BLaER1 treated with 17β-estradiol and CSF1 and Interleukin-3, amounts not matched to agents 10 nM and 100 nM (cell line): ENCODE measurements at regions not wholly inside any gene's neighbourhood (a gene's known extent, or its start where the extent isn't known, plus 50 kb on each side); places are given as distances from the start of the nearest gene placed in this dataset.

Experiments
- H3K27ac ChIP-seq, 11 experiments: shearing (Covaris generic); formaldehyde crosslinking; 2 replicates each; pipeline ENCODE4 v1.8.1; 2022
- H3K27me3 ChIP-seq, 11 experiments: shearing (Covaris generic); formaldehyde crosslinking; 2 replicates each; pipeline ENCODE4 v1.8.1; 2022
- H3K36me3 ChIP-seq, 11 experiments: shearing (Covaris generic); formaldehyde crosslinking; 2 replicates each; pipeline ENCODE4 v1.8.1; 2022
- H3K4me1 ChIP-seq, 10 experiments: shearing (Covaris generic); formaldehyde crosslinking; 2 replicates each; pipeline ENCODE4 v1.8.1; 2022
- H3K4me2 ChIP-seq, 11 experiments: shearing (Covaris generic); formaldehyde crosslinking; 2 replicates each; pipeline ENCODE4 v1.8.1; 2022
- H3K4me3 ChIP-seq, 10 experiments: shearing (Covaris generic); formaldehyde crosslinking; 2 replicates each; pipeline ENCODE4 v1.8.1; 2022
- H3K9ac ChIP-seq, 11 experiments: shearing (Covaris generic); formaldehyde crosslinking; 2 replicates each; pipeline ENCODE4 v1.8.1; 2022
- H3K9me3 ChIP-seq, 11 experiments: shearing (Covaris generic); formaldehyde crosslinking; replicated peaks in 1 of 11; 2 replicates each; pipeline ENCODE4 v1.8.1; 2022
- H4K20me1 ChIP-seq, 11 experiments: shearing (Covaris generic); formaldehyde crosslinking; 2 replicates each; pipeline ENCODE4 v1.8.1; 2022
- Cebpa-rat ChIP-seq, 11 experiments: shearing (Covaris generic); IDR thresholded peaks; 2 replicates each; pipeline ENCODE4 v1.8.1; 2022

GRCh38 chr12:127191129-127191528 is 1075.8 kb upstream of the TMEM132C start:
- Histone ChIP-seq H3K9me3 (peaks cover 0 to 10% (median 0%) of the 10 kb centered on the region in 11 experiments; a peak in 5 of 22 replicates), H3K4me3 (no peak overlapping the region), H3K27me3 (no peaks in the 10 kb centered on the region), H3K36me3 (no peaks in the 10 kb centered on the region), H3K27ac (no peak overlapping the region), H3K9ac (no peak overlapping the region), H4K20me1 (no peaks in the 10 kb centered on the region), H3K4me1 (peaks cover 0 to 4% (median 0%) of the 10 kb centered on the region in 10 experiments; a peak in 1 of 20 replicates), H3K4me2 (no peak overlapping the region)
- no peak for TF ChIP-seq Cebpa-rat (IDR thresholded peaks at IDR 0.05)

- TF ChIP-seq Cebpa-rat (IDR thresholded peaks at IDR 0.05) = no peak
- Histone ChIP-seq H3K4me1 (peaks cover 0 to 4% (median 0%) of the 10 kb centered on the region in 10 experiments; a peak in 1 of 20 replicates), H3K36me3 (no peaks in the 10 kb centered on the region), H3K4me3 (no peak overlapping the region), H3K4me2 (no peak overlapping the region), H3K9me3 (peaks cover 0 to 10% (median 0%) of the 10 kb centered on the region in 11 experiments; a peak in 5 of 22 replicates), H3K27ac (no peak overlapping the region), H3K9ac (no peak overlapping the region), H3K27me3 (no peaks in the 10 kb centered on the region), H4K20me1 (no peaks in the 10 kb centered on the region)
These were observed 1074.6 kb upstream of the TMEM132C start for GRCh38 chr12:127192391-127192790.

GRCh38 chr12:127193341-127193740 is 1073.6 kb upstream of the TMEM132C start:
- H3K9ac ChIP-seq = no peak overlapping the region

GRCh38 chr12:127194176-127194575 is 1072.8 kb upstream of the TMEM132C start:
- no peaks in the 10 kb centered on the region for H3K27me3 ChIP-seq
- H3K27ac ChIP-seq = no peak overlapping the region
- TF ChIP-seq Cebpa-rat (IDR thresholded peaks at IDR 0.05) = no peak
- peaks cover 0 to 10% (median 0%) of the 10 kb centered on the region in 11 experiments; a peak in 5 of 22 replicates for H3K9me3 ChIP-seq
- no peaks in the 10 kb centered on the region for H3K36me3 ChIP-seq
- peaks cover 0 to 4% (median 0%) of the 10 kb centered on the region in 10 experiments; a peak in 1 of 20 replicates for H3K4me1 ChIP-seq
- no peak overlapping the region for H3K4me2 ChIP-seq
- no peak overlapping the region for H3K9ac ChIP-seq
- no peaks in the 10 kb centered on the region for H4K20me1 ChIP-seq
- H3K4me3 ChIP-seq = no peak overlapping the region

More at GRCh38 chr12:127193341-127193740, 1073.6 kb upstream of the TMEM132C start:
- Histone ChIP-seq H3K4me3 (no peak overlapping the region), H3K4me1 (peaks cover 0 to 4% (median 0%) of the 10 kb centered on the region in 10 experiments; a peak in 1 of 20 replicates), H3K4me2 (no peak overlapping the region), H3K27me3 (no peaks in the 10 kb centered on the region), H3K36me3 (no peaks in the 10 kb centered on the region), H4K20me1 (no peaks in the 10 kb centered on the region), H3K9me3 (peaks cover 0 to 10% (median 0%) of the 10 kb centered on the region in 11 experiments; a peak in 5 of 22 replicates), H3K27ac (no peak overlapping the region)
- no peak for TF ChIP-seq Cebpa-rat (IDR thresholded peaks at IDR 0.05)

GRCh38 chr12:127205781-127206555 is 1061.0 kb upstream of the TMEM132C start:
- Histone ChIP-seq H3K4me2 (no peak overlapping the region), H3K27me3 (no peaks in the 10 kb centered on the region), H3K9me3 (peaks cover 0 to 14% (median 0%) of the 10 kb centered on the region in 11 experiments; a peak in 3 of 22 replicates), H4K20me1 (no peaks in the 10 kb centered on the region), H3K4me3 (no peak overlapping the region), H3K9ac (no peak overlapping the region), H3K27ac (no peak overlapping the region), H3K36me3 (no peaks in the 10 kb centered on the region), H3K4me1 (no peaks in the 10 kb centered on the region)
- no peak for TF ChIP-seq Cebpa-rat (IDR thresholded peaks at IDR 0.05)

- TF ChIP-seq Cebpa-rat (IDR thresholded peaks at IDR 0.05) = no peak
- Histone ChIP-seq H3K4me2 (no peak overlapping the region), H3K27me3 (no peaks in the 10 kb centered on the region), H3K36me3 (no peaks in the 10 kb centered on the region), H3K4me3 (no peak overlapping the region), H3K9me3 (peaks cover 4 to 23% (median 11%) of the 10 kb centered on the region in 11 experiments; a peak in 12 of 22 replicates), H4K20me1 (no peaks in the 10 kb centered on the region), H3K4me1 (no peaks in the 10 kb centered on the region), H3K9ac (no peak overlapping the region), H3K27ac (no peak overlapping the region)
These were observed 1057.7 kb upstream of the TMEM132C start for GRCh38 chr12:127209318-127209717.

GRCh38 chr12:127214186-127214585 is 1052.8 kb upstream of the TMEM132C start:
- Histone ChIP-seq H3K9ac (no peak overlapping the region), H3K4me2 (no peak overlapping the region), H4K20me1 (no peaks in the 10 kb centered on the region), H3K27me3 (no peaks in the 10 kb centered on the region), H3K36me3 (no peaks in the 10 kb centered on the region), H3K27ac (no peak overlapping the region), H3K4me1 (no peaks in the 10 kb centered on the region), H3K9me3 (peaks cover 4 to 32% (median 16%) of the 10 kb centered on the region in 11 experiments; a peak in 13 of 22 replicates), H3K4me3 (no peak overlapping the region)
- no peak for TF ChIP-seq Cebpa-rat (IDR thresholded peaks at IDR 0.05)

GRCh38 chr12:127223011-127223410 is 1044.0 kb upstream of the TMEM132C start:
- no peaks in the 10 kb centered on the region for H3K4me1 ChIP-seq
- no peak overlapping the region for H3K27ac ChIP-seq
- H3K9me3 ChIP-seq = peaks cover 0 to 7% (median 0%) of the 10 kb centered on the region in 11 experiments; a peak in 5 of 22 replicates
- H3K9ac ChIP-seq = no peak overlapping the region
- no peaks in the 10 kb centered on the region for H3K36me3 ChIP-seq
- H3K4me3 ChIP-seq = no peak overlapping the region
- H4K20me1 ChIP-seq = no peaks in the 10 kb centered on the region
- H3K4me2 ChIP-seq = no peak overlapping the region
- no peaks in the 10 kb centered on the region for H3K27me3 ChIP-seq
- no peak for TF ChIP-seq Cebpa-rat (IDR thresholded peaks at IDR 0.05)

GRCh38 chr12:127223731-127224130 is 1043.2 kb upstream of the TMEM132C start:
- Histone ChIP-seq H3K4me3 (no peak overlapping the region), H3K36me3 (no peaks in the 10 kb centered on the region), H3K4me2 (no peak overlapping the region), H3K27ac (no peak overlapping the region), H3K9me3 (peaks cover 0 to under 1% (median 0%) of the 10 kb centered on the region in 11 experiments; a peak in 1 of 22 replicates), H3K9ac (no peak overlapping the region), H3K27me3 (no peaks in the 10 kb centered on the region), H3K4me1 (no peaks in the 10 kb centered on the region), H4K20me1 (no peaks in the 10 kb centered on the region)
- TF ChIP-seq Cebpa-rat (IDR thresholded peaks at IDR 0.05) = no peak
